Pulmonary artery endothelial cell (primary cell): ENCODE measurements at regions not wholly inside any gene's neighbourhood (a gene's known extent, or its start where the extent isn't known, plus 50 kb on each side); places are given as distances from the start of the nearest gene placed in this dataset.
"Not testable (repeated sequence)": the region's sequence is repeated elsewhere in the genome, so short reads cannot be mapped to it uniquely, and the experiment has no call there.

Experiments
- DNase-seq: peaks from one replicate; pipeline ENCODE4 v3.0.0-alpha.2; 2011; ENCODE audit warnings: low read depth, low spot score

GRCh38 chr18:46226461-46226860, 122.3 kb downstream of the HAUS1 start:
- no peak for DNase-seq

GRCh38 chr18:46229641-46230040, 125.5 kb downstream of the HAUS1 start:
- DNase-seq, result not testable (repeated sequence)

GRCh38 chr18:46236156-46236555, 132.0 kb downstream of the HAUS1 start:
- DNase-seq, result no peak

DNA sequence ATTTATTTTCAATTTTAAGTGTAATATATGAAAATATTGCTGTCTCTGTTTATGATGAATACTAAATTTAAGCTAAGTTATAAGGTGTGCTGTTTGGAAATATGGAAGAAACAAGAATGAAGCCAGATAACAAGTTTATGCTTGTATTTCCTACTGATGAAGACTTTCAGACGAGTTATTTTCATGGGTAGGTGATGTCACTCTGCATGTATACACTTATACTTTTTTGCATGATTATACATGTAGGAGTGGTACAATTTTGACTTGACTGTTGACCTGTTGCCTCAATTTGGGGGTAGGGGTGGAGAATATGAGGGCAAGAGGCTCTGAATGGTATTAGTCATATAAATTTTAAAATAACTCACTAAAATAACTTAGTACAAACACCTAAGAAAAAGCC, 133.7 kb downstream of the HAUS1 start:
- no peak for DNase-seq

DNA sequence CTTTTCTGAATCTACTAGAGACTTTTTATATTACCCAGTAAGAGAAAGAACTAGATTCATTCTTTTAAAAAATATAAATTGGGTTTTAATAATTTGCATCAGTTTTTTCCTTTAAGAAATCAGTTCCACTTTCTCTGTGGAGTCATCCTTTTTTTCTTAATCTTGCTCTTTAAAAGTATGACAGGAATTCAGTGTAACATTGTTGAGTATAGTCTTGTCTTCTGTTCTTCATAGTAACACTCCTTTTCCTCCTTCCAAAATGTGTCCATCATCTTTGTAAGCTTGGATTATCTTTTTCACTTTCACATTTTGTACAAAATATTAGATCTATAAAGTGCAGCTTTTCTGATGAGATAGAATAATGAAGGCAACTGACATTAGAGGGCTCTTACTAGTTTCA, 135.4 kb downstream of the HAUS1 start:
- no peak for DNase-seq

DNA sequence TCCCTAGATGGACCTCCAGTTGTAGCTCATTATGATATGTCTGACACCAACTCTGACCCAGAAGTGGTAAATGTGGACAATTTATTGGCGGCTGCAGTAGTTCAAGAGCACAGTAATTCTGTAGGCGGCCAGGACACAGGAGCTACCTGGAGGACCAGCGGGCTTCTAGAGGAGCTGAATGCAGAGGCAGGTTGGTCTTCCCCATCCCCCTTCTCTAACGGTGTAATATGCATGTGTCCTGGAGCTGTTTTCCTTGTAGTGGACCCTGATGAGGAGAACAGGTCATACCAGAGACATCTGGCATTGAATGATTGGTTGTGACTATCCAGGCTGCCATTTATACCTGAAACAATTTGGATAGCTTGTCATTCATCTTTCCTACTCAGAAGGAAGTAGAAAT, 135.8 kb downstream of the HAUS1 start:
- no peak for DNase-seq

GRCh38 chr18:46241393-46241792, 137.2 kb downstream of the HAUS1 start:
- DNase-seq, result not testable (repeated sequence)

DNA sequence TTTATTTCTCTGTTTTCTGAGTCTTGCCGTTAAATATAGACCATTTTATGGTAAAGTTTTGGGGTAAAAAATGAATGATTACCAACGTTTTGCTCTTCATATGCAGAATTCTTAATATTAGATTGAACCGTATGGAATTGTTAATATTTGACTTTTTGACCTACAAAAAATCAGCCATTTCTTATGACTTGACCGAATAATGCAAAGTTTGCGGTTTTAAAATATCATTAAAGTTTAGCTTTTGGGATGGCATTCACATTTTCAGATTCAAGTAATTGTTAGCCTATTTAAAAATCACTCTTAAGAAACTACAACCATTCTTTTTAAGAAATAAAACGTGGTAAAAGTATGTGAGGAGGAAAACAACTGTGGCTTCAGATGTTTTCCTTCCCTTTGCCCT, 138.0 kb downstream of the HAUS1 start:
- no peak for DNase-seq

DNA sequence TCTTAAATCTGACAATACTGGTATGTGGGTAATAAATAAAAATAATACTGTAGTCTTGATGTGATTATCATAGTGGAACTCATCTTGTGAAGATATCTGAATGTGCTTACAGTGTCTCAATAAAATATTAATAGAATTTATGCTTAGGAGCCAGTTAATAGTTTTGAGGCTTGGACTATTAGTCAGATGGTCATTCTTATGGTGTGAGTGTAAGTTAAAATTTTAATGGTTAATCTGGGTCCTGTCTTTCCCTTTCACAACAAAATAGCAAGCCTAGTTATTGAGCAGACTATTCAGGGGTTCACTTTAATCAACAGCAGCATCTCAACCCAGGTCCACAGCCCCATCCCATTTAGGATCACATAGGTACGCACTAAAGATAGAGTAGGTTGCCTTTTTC, 138.9 kb downstream of the HAUS1 start:
- no peak for DNase-seq

- DNase-seq, result no peak
Measured at GRCh38 chr18:46243673-46244072, 139.5 kb downstream of the HAUS1 start.

GRCh38 chr18:46246101-46246500, 141.9 kb downstream of the HAUS1 start:
- DNase-seq, result no peak

DNA sequence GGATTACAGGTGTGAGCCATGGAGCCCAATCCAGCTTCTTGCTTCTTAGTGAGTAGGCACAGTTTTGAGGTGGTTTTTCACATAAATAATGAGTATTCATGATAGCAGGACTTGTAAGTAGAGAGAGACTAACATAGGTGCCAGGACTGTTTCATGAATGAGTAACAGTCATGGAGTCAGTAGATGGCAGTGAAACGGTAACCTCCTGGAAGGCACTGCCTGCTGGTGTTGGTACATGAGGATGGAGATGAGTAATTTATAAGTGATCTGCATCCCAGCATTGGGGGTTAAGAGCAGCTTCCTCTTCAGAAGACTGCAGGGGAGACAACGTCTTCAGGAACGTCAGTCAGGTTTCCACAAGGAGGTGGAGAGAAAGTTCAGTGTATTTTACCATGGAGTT, 143.8 kb downstream of the HAUS1 start:
- DNase-seq, result no peak

DNA sequence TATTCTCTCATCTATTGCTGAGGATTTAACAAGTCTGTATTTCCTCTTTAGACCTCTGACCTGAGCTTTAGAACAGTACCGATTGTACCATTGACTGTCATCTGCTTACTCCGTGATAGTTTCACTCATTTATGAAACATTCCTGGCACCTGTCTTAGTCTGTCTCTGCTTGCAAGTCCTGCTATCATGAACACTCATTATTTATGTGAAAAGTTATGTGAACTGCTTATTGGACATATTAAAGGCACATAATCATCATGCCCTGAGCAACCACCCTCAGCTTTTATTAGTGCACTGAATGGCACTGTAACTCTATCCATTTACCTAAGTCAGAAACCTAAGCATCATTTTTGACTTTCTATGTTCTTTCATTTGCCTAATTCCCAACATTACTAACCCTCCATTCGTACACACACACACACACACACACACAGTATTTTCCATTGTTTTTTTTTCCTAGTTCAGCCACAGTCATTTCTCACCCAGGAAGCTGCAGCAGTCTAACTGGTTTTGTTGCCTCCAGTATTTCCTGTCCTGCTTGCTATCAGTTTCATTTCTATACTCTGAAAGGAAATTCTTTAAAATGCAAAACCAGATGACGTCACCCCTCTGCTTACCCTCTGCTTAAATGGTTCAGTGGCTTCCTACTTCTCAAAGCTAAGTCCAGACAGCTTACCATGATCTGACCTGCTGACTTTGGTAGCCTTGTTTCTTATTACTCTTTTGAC, 146.1 kb downstream of the HAUS1 start:
- DNase-seq, result peak; percentile 19

DNA sequence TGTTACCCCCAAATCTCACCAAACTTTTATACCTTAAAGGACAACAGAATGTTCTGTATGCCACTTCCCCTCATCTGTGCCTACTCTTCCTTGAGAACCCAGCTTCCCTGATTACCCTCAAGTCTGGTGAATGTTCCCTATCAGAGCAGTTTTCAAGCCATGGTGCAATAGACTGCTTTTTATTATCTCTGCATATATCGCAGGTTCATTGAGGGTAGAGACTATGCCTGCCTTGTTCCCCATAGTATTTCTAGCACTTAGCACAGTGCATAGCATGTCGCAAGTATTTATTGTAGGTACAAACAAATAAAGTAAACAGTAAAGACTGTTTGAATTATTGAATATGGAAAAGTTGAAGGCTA, 146.6 kb downstream of the HAUS1 start:
- DNase-seq, result no peak

DNA sequence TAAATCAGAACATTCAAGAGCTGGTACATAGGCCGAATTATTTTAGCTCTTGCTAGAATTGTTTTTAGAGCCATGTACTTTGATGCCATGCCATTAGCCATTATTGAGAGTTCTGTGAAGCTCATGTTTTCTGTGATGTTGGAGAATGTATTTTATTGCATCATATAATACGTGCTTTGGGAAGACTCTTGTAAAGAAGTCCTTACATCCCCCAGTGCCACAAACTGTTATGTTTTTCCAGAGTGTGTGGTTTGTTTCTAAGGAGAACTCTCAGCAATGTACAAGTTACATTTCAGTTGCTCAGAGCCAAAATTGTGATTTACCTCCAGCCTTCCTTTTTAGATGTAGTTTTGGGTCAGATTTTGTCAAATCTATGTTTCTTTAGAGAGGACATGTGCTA, 148.6 kb downstream of the HAUS1 start:
- no peak for DNase-seq

DNA sequence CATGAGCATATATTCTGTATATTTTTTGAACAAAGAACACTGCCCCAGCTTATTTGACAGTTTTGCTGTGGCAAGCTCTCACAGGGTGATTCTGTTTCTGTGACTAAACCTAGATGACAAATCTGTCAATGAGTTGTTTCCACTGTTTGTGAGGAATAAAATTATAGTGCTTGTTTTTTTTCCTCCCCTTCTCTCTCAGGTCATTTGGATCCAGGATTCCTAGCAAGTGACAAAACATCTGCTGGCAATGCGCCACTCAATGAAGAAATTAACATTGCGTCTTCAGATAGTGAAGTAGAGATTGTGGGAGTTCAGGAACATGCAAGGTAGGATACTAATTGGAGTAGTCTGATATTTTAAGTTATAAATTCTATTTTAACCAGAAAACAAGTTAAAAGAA, 149.3 kb downstream of the HAUS1 start:
- DNase-seq, result no peak

DNA sequence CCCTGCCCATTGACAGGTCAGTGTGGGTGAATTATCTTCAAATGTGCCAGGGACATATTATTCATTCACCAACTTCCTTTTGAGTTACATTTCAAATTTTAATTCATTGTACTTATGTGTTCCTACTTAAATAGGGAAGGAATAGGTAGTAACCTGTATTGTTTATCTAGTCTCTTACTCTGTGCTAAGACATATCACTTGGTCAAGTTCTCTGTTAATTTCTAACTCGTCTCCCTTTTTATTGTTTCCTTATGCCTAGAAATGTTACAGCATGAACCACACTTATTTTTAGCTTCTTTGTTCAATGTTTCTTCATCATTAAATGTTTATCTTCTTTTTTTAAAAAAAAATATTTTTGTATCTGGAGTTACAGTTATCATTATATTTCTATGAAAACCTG, 151.9 kb downstream of the HAUS1 start:
- no peak for DNase-seq

- no peak for DNase-seq
Measured at GRCh38 chr18:46257366-46257765, 153.2 kb downstream of the HAUS1 start.

GRCh38 chr18:46260016-46260878, 156.1 kb downstream of the HAUS1 start:
- no peak for DNase-seq

DNA sequence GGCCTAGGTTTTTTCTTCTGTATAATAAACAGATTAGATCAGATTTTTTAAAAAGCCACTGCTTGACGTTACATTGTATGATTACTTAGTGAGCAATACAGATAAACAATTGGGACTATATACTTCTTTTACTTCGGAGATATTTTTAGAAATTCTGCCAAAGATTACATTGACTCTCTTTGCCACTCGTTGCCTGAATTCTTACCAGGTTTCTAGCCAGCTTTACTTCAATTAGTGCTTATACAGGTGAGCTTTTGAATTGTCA, 156.6 kb downstream of the HAUS1 start:
- no peak for DNase-seq

GRCh38 chr18:46261799-46262198, 157.6 kb downstream of the HAUS1 start:
- DNase-seq, result no peak

DNA sequence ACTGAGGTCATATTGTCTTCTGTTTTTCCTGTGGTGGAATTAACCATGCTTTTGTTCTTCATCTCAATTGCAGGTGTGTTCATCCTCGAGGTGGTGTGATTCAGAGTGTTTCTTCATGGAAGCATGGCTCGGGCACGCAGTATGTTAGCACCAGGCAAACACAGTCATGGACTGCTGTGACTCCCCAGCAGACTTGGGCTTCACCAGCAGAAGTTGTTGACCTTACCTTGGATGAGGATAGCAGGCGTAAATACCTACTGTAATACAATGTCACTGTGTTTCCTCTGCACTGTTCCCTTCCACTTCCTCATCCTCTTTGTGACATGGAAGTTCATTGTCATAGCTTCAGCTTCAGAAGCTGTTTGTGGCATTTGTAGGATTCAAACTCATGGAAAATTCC, 158.7 kb downstream of the HAUS1 start:
- no peak for DNase-seq

DNA sequence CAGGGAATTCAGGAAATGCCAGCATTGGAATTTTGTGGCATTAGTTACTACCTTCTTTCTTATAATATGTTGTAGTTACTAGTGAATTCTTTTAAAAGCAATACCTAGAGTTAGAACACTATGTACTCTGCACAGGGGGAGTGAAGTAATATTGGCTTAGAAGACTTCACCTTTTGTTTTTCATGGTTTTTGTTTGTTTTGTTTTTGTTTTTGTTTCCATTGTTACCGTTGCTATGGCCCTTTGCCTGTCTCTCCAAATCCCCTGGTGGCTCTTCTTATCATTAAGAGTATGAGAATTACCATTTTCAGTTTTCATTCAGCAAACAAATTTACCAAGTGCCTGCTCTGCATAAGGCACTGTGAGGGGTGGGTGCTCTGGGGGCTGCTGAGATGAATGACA, 160.1 kb downstream of the HAUS1 start:
- DNase-seq, result no peak
